HK-2 (cell line): ENCODE measurements at regions not wholly inside any gene's neighbourhood (a gene's known extent, or its start where the extent isn't known, plus 50 kb on each side); places are given as distances from the start of the nearest gene placed in this dataset.
"Not testable (repeated sequence)": the region's sequence is repeated elsewhere in the genome, so short reads cannot be mapped to it uniquely, and the experiment has no call there.

Experiments
- DNase-seq: peaks from one replicate; pipeline ENCODE4 v3.0.0-alpha.2; 2018; ENCODE audit not compliant: unreplicated experiment

- no peak for DNase-seq
Observed at GRCh38 chr6:27742833-27743573, 169.2 kb downstream of the OR2B2 start.

- DNase-seq = not testable (repeated sequence)
Observed at GRCh38 chr6:27739902-27740301, 172.3 kb downstream of the OR2B2 start.

GRCh38 chr6:27736686-27737085 is 175.5 kb downstream of the OR2B2 start:
- no peak for DNase-seq

GRCh38 chr6:27728442-27728841 is 183.8 kb downstream of the OR2B2 start:
- DNase-seq = no peak

GRCh38 chr6:27726619-27727023 is 185.6 kb downstream of the OR2B2 start:
- DNase-seq = no peak

GRCh38 chr6:27720607-27721580 is 191.3 kb downstream of the OR2B2 start:
- DNase-seq = no peak

GRCh38 chr6:27719039-27719438 is 193.2 kb downstream of the OR2B2 start:
- DNase-seq = peak; percentile 13

GRCh38 chr6:27706431-27706830 is 205.8 kb downstream of the OR2B2 start:
- no peak for DNase-seq

- no peak for DNase-seq
Observed at GRCh38 chr6:27700337-27700736, 211.9 kb downstream of the OR2B2 start.

- DNase-seq = no peak
Observed at GRCh38 chr6:27694547-27694874, 217.7 kb downstream of the OR2B2 start.

GRCh38 chr6:27693766-27694546 is 218.2 kb downstream of the OR2B2 start:
- peak; percentile 14 for DNase-seq

GRCh38 chr6:27692133-27692532 is 219.2 kb upstream of the ZNF184 start:
- not testable (repeated sequence) for DNase-seq

- DNase-seq = peak; percentile 87
Observed at GRCh38 chr6:27688014-27688586, 215.2 kb upstream of the ZNF184 start.

- peak; percentile 86 for DNase-seq
Observed at GRCh38 chr6:27687154-27688013, 214.5 kb upstream of the ZNF184 start.

- DNase-seq = no peak
Observed at GRCh38 chr6:27685279-27685678, 212.4 kb upstream of the ZNF184 start.

GRCh38 chr6:27684264-27685211 is 211.6 kb upstream of the ZNF184 start:
- DNase-seq = peak; percentile 74

- no peak for DNase-seq
Observed at GRCh38 chr6:27679964-27680694, 207.2 kb upstream of the ZNF184 start.

- no peak for DNase-seq
Observed at GRCh38 chr6:27679308-27679963, 206.5 kb upstream of the ZNF184 start.
